ENCODE measurements at regions not wholly inside any gene's neighbourhood (a gene's known extent, or its start where the extent isn't known, plus 50 kb on each side); places are given as distances from the start of the nearest gene placed in this dataset.
"Not testable (repeated sequence)": the region's sequence is repeated elsewhere in the genome, so short reads cannot be mapped to it uniquely, and the experiment has no call there.

GRCh38 chr17:27181935-27182334 lies 112.0 kb upstream of the WSB1 start:
- H2AFZ ChIP-seq (ENCODE audit: control insufficient read depth, low read length): no peak overlapping the region
- H3K27ac ChIP-seq (ENCODE audit: control insufficient read depth, insufficient read depth, low read length): no peak overlapping the region
- H3K27me3 ChIP-seq (ENCODE audit: control insufficient read depth, extremely low read depth, insufficient read depth, low read length): no peaks in the 10 kb centered on the region
- dilution Hi-C loops (cut with MboI; ENCODE audit: extremely low pct_ligation_motif_present, low sequenced_read_pairs): no loop called here
- FAIRE-seq (no peak), DNase-seq (ENCODE audit: low read depth, low spot score) (no peak)
- no peaks in the 10 kb centered on the region for H3K9me1 ChIP-seq (ENCODE audit: control insufficient read depth, extremely low read depth, insufficient read depth, low read length)
- H3K36me3 ChIP-seq (ENCODE audit: control insufficient read depth in 2 of 2, extremely low read depth in 1 of 2, insufficient read depth in 2 of 2, low read length in 2 of 2): no peaks in the 10 kb centered on the region
- H3K9me3 ChIP-seq (ENCODE audit: control insufficient read depth, low read depth, low read length): no peaks in the 10 kb centered on the region
- no peaks in the 10 kb centered on the region for H3K79me2 ChIP-seq (ENCODE audit: control insufficient read depth, insufficient read depth, low read length)
- no peak overlapping the region for H3K9ac ChIP-seq (ENCODE audit: control insufficient read depth, extremely low read depth, insufficient read depth, low read length)
- no peaks in the 10 kb centered on the region for H3K4me1 ChIP-seq (ENCODE audit: control insufficient read depth, extremely low read depth, insufficient read depth, low read length)
- no peak overlapping the region for H3K4me3 ChIP-seq (ENCODE audit: control insufficient read depth in 2 of 3, extremely low read depth in 1 of 3, insufficient read depth in 2 of 3, low read depth in 1 of 3, low read length in 3 of 3)
- H4K20me1 ChIP-seq (ENCODE audit: control insufficient read depth, extremely low read depth, insufficient read depth, low read length): no peaks in the 10 kb centered on the region
- TF ChIP-seq EZH2 (IDR thresholded peaks at IDR 0.05; ENCODE audit: low read length): no peak
- no peak for TF ChIP-seq CTCF (optimal IDR thresholded peaks at IDR 0.05 in 1 of 3, IDR thresholded peaks at IDR 0.05 in 1 of 3, conservative IDR thresholded peaks at IDR 0.05 in 1 of 3; ENCODE audit: extremely low read depth in 1 of 3, insufficient read depth in 2 of 3, low read length in 3 of 3)
- H3K4me2 ChIP-seq (ENCODE audit: control insufficient read depth, extremely low read depth, insufficient read depth, low read depth, low read length): no peak overlapping the region

DNA sequence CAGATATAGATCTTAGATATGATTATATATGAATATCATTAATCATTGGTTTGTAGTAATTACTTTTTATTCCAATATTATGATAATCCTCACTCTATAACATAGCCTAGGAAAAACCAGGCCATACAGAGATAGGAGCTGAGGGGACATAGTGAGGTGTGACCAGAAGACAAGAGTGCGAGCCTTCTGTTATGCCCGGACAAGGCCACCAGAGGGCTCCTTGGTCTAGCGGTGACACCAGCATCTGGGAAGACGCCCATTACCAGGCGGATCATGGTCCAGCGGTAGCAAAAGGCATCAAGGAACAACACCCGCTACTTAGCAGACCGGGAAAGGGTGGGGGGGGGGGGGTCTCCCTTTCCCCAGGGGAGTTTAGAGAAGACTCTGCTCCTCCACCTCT lies 96.4 kb upstream of the WSB1 start:
- H2AFZ ChIP-seq (ENCODE audit: control insufficient read depth, low read length); H3K27ac ChIP-seq (ENCODE audit: control insufficient read depth, insufficient read depth, low read length); dilution Hi-C loops (cut with MboI; ENCODE audit: extremely low pct_ligation_motif_present, low sequenced_read_pairs); H3K4me1 ChIP-seq (ENCODE audit: control insufficient read depth, extremely low read depth, insufficient read depth, low read length); H3K9me1 ChIP-seq (ENCODE audit: control insufficient read depth, extremely low read depth, insufficient read depth, low read length); H4K20me1 ChIP-seq (ENCODE audit: control insufficient read depth, extremely low read depth, insufficient read depth, low read length); FAIRE-seq; H3K9ac ChIP-seq (ENCODE audit: control insufficient read depth, extremely low read depth, insufficient read depth, low read length); H3K4me3 ChIP-seq (ENCODE audit: control insufficient read depth in 2 of 3, extremely low read depth in 1 of 3, insufficient read depth in 2 of 3, low read depth in 1 of 3, low read length in 3 of 3); H3K4me2 ChIP-seq (ENCODE audit: control insufficient read depth, extremely low read depth, insufficient read depth, low read depth, low read length); H3K79me2 ChIP-seq (ENCODE audit: control insufficient read depth, insufficient read depth, low read length); H3K9me3 ChIP-seq (ENCODE audit: control insufficient read depth, low read depth, low read length); H3K27me3 ChIP-seq (ENCODE audit: control insufficient read depth, extremely low read depth, insufficient read depth, low read length); DNase-seq (ENCODE audit: low read depth, low spot score); H3K36me3 ChIP-seq (ENCODE audit: control insufficient read depth in 2 of 2, extremely low read depth in 1 of 2, insufficient read depth in 2 of 2, low read length in 2 of 2): not testable (repeated sequence)
- TF ChIP-seq CTCF (optimal IDR thresholded peaks at IDR 0.05 in 1 of 3, IDR thresholded peaks at IDR 0.05 in 1 of 3, conservative IDR thresholded peaks at IDR 0.05 in 1 of 3; ENCODE audit: extremely low read depth in 1 of 3, insufficient read depth in 2 of 3, low read length in 3 of 3): peak; percentile 20 to 33 (median 32)

Data from keratinocyte (primary cell).